GM19372 (cell line): ENCODE measurements at regions not wholly inside any gene's neighbourhood (a gene's known extent, or its start where the extent isn't known, plus 50 kb on each side); places are given as distances from the start of the nearest gene placed in this dataset.
"Not testable (repeated sequence)": the region's sequence is repeated elsewhere in the genome, so short reads cannot be mapped to it uniquely, and the experiment has no call there.

Experiments used
- ATAC-seq: cut with Tn5 transposase; IDR thresholded peaks from one replicate; pipeline ENCODE4 v1.9.1; 2021; ENCODE audit warnings: mild to moderate bottlenecking, low read depth, moderate library complexity; ENCODE audit not compliant: unreplicated experiment

GRCh38 chr18:64678048-64678447, 529.2 kb upstream of the LINC00305 start:
- ATAC-seq: no peak

GRCh38 chr18:64674694-64675093, 525.8 kb upstream of the LINC00305 start:
- ATAC-seq: no peak

GRCh38 chr18:64671293-64671692, 522.4 kb upstream of the LINC00305 start:
- ATAC-seq: not testable (repeated sequence)

GRCh38 chr18:64668461-64668962, 519.6 kb upstream of the LINC00305 start:
- no peak for ATAC-seq

- ATAC-seq: no peak
Measured at GRCh38 chr18:64663086-64663485, 514.2 kb upstream of the LINC00305 start.

GRCh38 chr18:64659196-64659595, 510.3 kb upstream of the LINC00305 start:
- ATAC-seq: no peak

- ATAC-seq: no peak
Measured at GRCh38 chr18:64653068-64653467, 504.2 kb upstream of the LINC00305 start.

GRCh38 chr18:64650068-64650467, 501.2 kb upstream of the LINC00305 start:
- ATAC-seq: no peak

GRCh38 chr18:64645753-64646152, 496.9 kb upstream of the LINC00305 start:
- ATAC-seq: no peak

GRCh38 chr18:64639536-64639935, 490.6 kb upstream of the LINC00305 start:
- ATAC-seq: no peak

GRCh38 chr18:64620971-64621560, 472.2 kb upstream of the LINC00305 start:
- no peak for ATAC-seq

GRCh38 chr18:64618390-64618789, 469.5 kb upstream of the LINC00305 start:
- ATAC-seq: no peak

GRCh38 chr18:64615021-64615420, 466.1 kb upstream of the LINC00305 start:
- ATAC-seq: no peak

GRCh38 chr18:64614446-64614845, 465.6 kb upstream of the LINC00305 start:
- no peak for ATAC-seq

- no peak for ATAC-seq
Measured at GRCh38 chr18:64592246-64592645, 443.4 kb upstream of the LINC00305 start.

- ATAC-seq: no peak
Measured at GRCh38 chr18:64589000-64589399, 440.1 kb upstream of the LINC00305 start.

- no peak for ATAC-seq
Measured at GRCh38 chr18:64566456-64566855, 417.6 kb upstream of the LINC00305 start.

GRCh38 chr18:64562651-64563050, 413.8 kb upstream of the LINC00305 start:
- no peak for ATAC-seq

GRCh38 chr18:64546451-64546850, 397.6 kb upstream of the LINC00305 start:
- no peak for ATAC-seq

GRCh38 chr18:64539847-64540246, 391.0 kb upstream of the LINC00305 start:
- ATAC-seq: no peak

GRCh38 chr18:64528646-64529045, 379.8 kb upstream of the LINC00305 start:
- ATAC-seq: no peak

GRCh38 chr18:64519201-64519600, 370.3 kb upstream of the LINC00305 start:
- ATAC-seq: no peak

GRCh38 chr18:64518191-64518590, 369.3 kb upstream of the LINC00305 start:
- no peak for ATAC-seq
